Neuronal stem cell (in vitro differentiated cells): ENCODE measurements at regions not wholly inside any gene's neighbourhood (a gene's known extent, or its start where the extent isn't known, plus 50 kb on each side); places are given as distances from the start of the nearest gene placed in this dataset.

Experiments used
- DNase-seq: peaks from one replicate; pipeline ENCODE4 v3.0.0-alpha.2; 2013; ENCODE audit warnings: low spot score
- H2AFZ ChIP-seq: one replicate; pipeline ENCODE4 v1.6.1; 2013; ENCODE audit warnings: mild to moderate bottlenecking, low read length, inconsistent platforms
- H2AK5ac ChIP-seq: 2 replicates; pipeline ENCODE4 v1.6.1; 2013; ENCODE audit warnings: low read depth, mild to moderate bottlenecking, inconsistent platforms, low read length, moderate library complexity, mixed read lengths
- H2BK120ac ChIP-seq: 2 replicates; pipeline ENCODE4 v1.6.1; 2013; ENCODE audit warnings: low read depth, mild to moderate bottlenecking, inconsistent platforms, low read length, moderate library complexity, mixed read lengths
- H2BK12ac ChIP-seq: one replicate; pipeline ENCODE4 v1.6.1; 2013; ENCODE audit warnings: low read length, inconsistent platforms
- H2BK15ac ChIP-seq: 2 replicates; pipeline ENCODE4 v1.6.1; 2013; ENCODE audit warnings: mild to moderate bottlenecking, low read length, inconsistent platforms, mixed read lengths
- H2BK5ac ChIP-seq: one replicate; pipeline ENCODE4 v1.6.1; 2013; ENCODE audit warnings: inconsistent platforms, mild to moderate bottlenecking, low read length, moderate library complexity
- H3K14ac ChIP-seq: one replicate; pipeline ENCODE4 v1.6.1; 2013; ENCODE audit warnings: low read length, inconsistent platforms
- H3K18ac ChIP-seq: 2 replicates; pipeline ENCODE4 v1.6.1; 2013; ENCODE audit warnings: low read length, inconsistent platforms
- H3K23ac ChIP-seq: 2 replicates; pipeline ENCODE4 v1.6.1; 2013; ENCODE audit warnings: low read depth, mild to moderate bottlenecking, mixed read lengths, low read length, inconsistent platforms; ENCODE audit not compliant: poor library complexity
- H3K27ac ChIP-seq: replicated peaks from 3 replicates; pipeline ENCODE4 v1.5.1; 2013; ENCODE audit warnings: low read length, inconsistent platforms
- H3K27me3 ChIP-seq, 3 experiments: 2 replicates each; pipeline ENCODE4 v1.6.1; 2013; ENCODE audit warnings: low read length in 3 of 3, mild to moderate bottlenecking in 2 of 3, inconsistent platforms in 1 of 3, low read depth in 1 of 3, mixed read lengths in 1 of 3, moderate library complexity in 1 of 3; ENCODE audit not compliant: control insufficient read depth in 3 of 3, insufficient read depth in 3 of 3
- H3K36me3 ChIP-seq, 2 donors: replicated peaks in 1 of 2; 2 replicates each; pipeline ENCODE4 v1.6.1; 2013; ENCODE audit warnings: low read length in 2 of 2; ENCODE audit not compliant: control insufficient read depth in 2 of 2, insufficient read depth in 2 of 2
- H3K4ac ChIP-seq: 2 replicates; pipeline ENCODE4 v1.6.1; 2013; ENCODE audit warnings: inconsistent platforms, mild to moderate bottlenecking, low read length, moderate library complexity
- H3K4me1 ChIP-seq, 2 donors: 1 replicate in 1 of 2; 2 replicates in 1 of 2; pipeline ENCODE4 v1.6.1; 2013; ENCODE audit warnings: low read length in 2 of 2, low read depth in 1 of 2; ENCODE audit not compliant: control insufficient read depth in 2 of 2, insufficient read depth in 1 of 2
- H3K4me2 ChIP-seq: one replicate; pipeline ENCODE4 v1.6.1; 2013; ENCODE audit warnings: mild to moderate bottlenecking, low read length, inconsistent platforms; ENCODE audit not compliant: insufficient read depth, poor library complexity, severe bottlenecking
- H3K4me3 ChIP-seq, 2 donors: 2 replicates each; pipeline ENCODE4 v1.5.1; 2013; ENCODE audit warnings: low read length in 2 of 2, mild to moderate bottlenecking in 2 of 2, inconsistent platforms in 1 of 2, moderate library complexity in 1 of 2
- H3K79me1 ChIP-seq: one replicate; pipeline ENCODE4 v1.6.1; 2013; ENCODE audit warnings: low read depth, mild to moderate bottlenecking, inconsistent platforms, low read length, moderate library complexity
- H3K9ac ChIP-seq: one replicate; pipeline ENCODE4 v1.6.1; 2013; ENCODE audit warnings: mild to moderate bottlenecking, low read depth, low read length, inconsistent platforms; ENCODE audit not compliant: poor library complexity
- H3K9me3 ChIP-seq, 2 donors: replicated peaks in 1 of 2; 2 replicates each; pipeline versions ENCODE3 to v1.6.1; 2013; ENCODE audit warnings: low read length in 2 of 2, mild to moderate bottlenecking in 2 of 2, inconsistent platforms in 1 of 2, low read depth in 1 of 2, mixed read lengths in 1 of 2, moderate library complexity in 1 of 2; ENCODE audit not compliant: control insufficient read depth in 2 of 2, insufficient read depth in 1 of 2
- H4K8ac ChIP-seq: one replicate; pipeline ENCODE4 v1.6.1; 2013; ENCODE audit warnings: low read depth, mild to moderate bottlenecking, inconsistent platforms, low read length, moderate library complexity
- H4K91ac ChIP-seq: one replicate; pipeline ENCODE4 v1.6.1; 2013; ENCODE audit warnings: low read length, low read depth, mild to moderate bottlenecking, inconsistent platforms; ENCODE audit not compliant: poor library complexity
- WGBS, 2 donors: extraction: QIAGEN DNeasy Blood & Tissue Kit; methylation state at CpG; one replicate each; pipeline ENCODE4 v1.1.7; 2013; ENCODE audit warnings: missing lambda C conversion rate in 2 of 2, mixed read lengths in 1 of 2; ENCODE audit not compliant: insufficient read length in 2 of 2, insufficient replicate concordance in 1 of 2; ENCODE audit errors: extremely low coverage in 2 of 2; 5-methylcytosine and 5-hydroxymethylcytosine counted together

GRCh38 chr1:232225336-232226131 lies 404.4 kb downstream of the SIPA1L2 start:
- Histone ChIP-seq H3K79me1 (no peaks in the 10 kb centered on the region), H3K9ac (no peak overlapping the region), H3K14ac (no peak overlapping the region), H4K91ac (no peak overlapping the region), H3K4ac (no peak overlapping the region), H3K36me3 (no peaks in the 10 kb centered on the region), H3K4me2 (no peak overlapping the region), H3K27ac (no peak overlapping the region), H3K23ac (no peak overlapping the region), H3K9me3 (no peaks in the 10 kb centered on the region), H3K4me1 (peaks cover 15 to 22% of the 10 kb centered on the region in 2 donors), H2BK12ac (no peak overlapping the region), H2BK15ac (no peak overlapping the region), H3K27me3 (no peaks in the 10 kb centered on the region), H2AFZ (peak overlapping the region; percentile 85), H4K8ac (no peak overlapping the region), H2AK5ac (no peak overlapping the region), H3K18ac (no peak overlapping the region), H3K4me3 (no peak overlapping the region), H2BK5ac (no peak overlapping the region), H2BK120ac (no peak overlapping the region)
- no peak for DNase-seq
- no CpG with 5 or more reads among the region's 13 CpGs for WGBS, 2 donors

GRCh38 chr1:232223887-232224286 lies 406.0 kb downstream of the SIPA1L2 start:
- H3K79me1 ChIP-seq, result no peaks in the 10 kb centered on the region
- H3K14ac ChIP-seq, result no peak overlapping the region
- H3K4me3 ChIP-seq, result no peak overlapping the region
- no peak overlapping the region for H3K9ac ChIP-seq
- no peaks in the 10 kb centered on the region for H3K9me3 ChIP-seq
- H4K8ac ChIP-seq, result no peak overlapping the region
- H3K27me3 ChIP-seq, result no peaks in the 10 kb centered on the region
- H3K23ac ChIP-seq, result no peak overlapping the region
- no peak overlapping the region for H2BK5ac ChIP-seq
- H2BK12ac ChIP-seq, result no peak overlapping the region
- no peak overlapping the region for H3K18ac ChIP-seq
- peaks cover 15 to 22% of the 10 kb centered on the region in 2 donors for H3K4me1 ChIP-seq
- H3K4me2 ChIP-seq, result no peak overlapping the region
- no peak overlapping the region for H3K27ac ChIP-seq
- no CpG with 5 or more reads among the region's 7 CpGs for WGBS, 2 donors
- H3K4ac ChIP-seq, result no peak overlapping the region
- H2AFZ ChIP-seq, result no peak overlapping the region
- no peak overlapping the region for H2BK120ac ChIP-seq
- no peak for DNase-seq
- H3K36me3 ChIP-seq, result no peaks in the 10 kb centered on the region
- H2AK5ac ChIP-seq, result peak overlapping the region; percentile 2
- H2BK15ac ChIP-seq, result no peak overlapping the region
- H4K91ac ChIP-seq, result no peak overlapping the region

- H3K4me2 ChIP-seq, result no peak overlapping the region
- no CpG with 5 or more reads among the region's 2 CpGs for WGBS, 2 donors
- H3K27me3 ChIP-seq, result no peaks in the 10 kb centered on the region
- no peak overlapping the region for H3K23ac ChIP-seq
- H3K18ac ChIP-seq, result no peak overlapping the region
- DNase-seq, result no peak
- peaks cover 15 to 22% of the 10 kb centered on the region in 2 donors for H3K4me1 ChIP-seq
- no peak overlapping the region for H3K14ac ChIP-seq
- H3K4me3 ChIP-seq, result no peak overlapping the region
- H3K9me3 ChIP-seq, result no peaks in the 10 kb centered on the region
- no peak overlapping the region for H2BK12ac ChIP-seq
- no peak overlapping the region for H4K8ac ChIP-seq
- H2BK120ac ChIP-seq, result no peak overlapping the region
- H2BK15ac ChIP-seq, result no peak overlapping the region
- no peak overlapping the region for H3K27ac ChIP-seq
- H3K9ac ChIP-seq, result no peak overlapping the region
- H2BK5ac ChIP-seq, result no peak overlapping the region
- no peak overlapping the region for H4K91ac ChIP-seq
- no peak overlapping the region for H2AK5ac ChIP-seq
- no peak overlapping the region for H3K4ac ChIP-seq
- no peaks in the 10 kb centered on the region for H3K36me3 ChIP-seq
- H3K79me1 ChIP-seq, result no peaks in the 10 kb centered on the region
- no peak overlapping the region for H2AFZ ChIP-seq
These were observed 406.7 kb downstream of the SIPA1L2 start for GRCh38 chr1:232223183-232223708.

GRCh38 chr1:232222614-232223013 lies 407.3 kb downstream of the SIPA1L2 start:
- Histone ChIP-seq H4K91ac (no peak overlapping the region), H2AFZ (no peak overlapping the region), H3K9ac (no peak overlapping the region), H4K8ac (no peak overlapping the region), H2BK120ac (no peak overlapping the region), H3K79me1 (no peaks in the 10 kb centered on the region), H2BK15ac (no peak overlapping the region), H3K14ac (no peak overlapping the region), H3K4me3 (no peak overlapping the region), H3K9me3 (no peaks in the 10 kb centered on the region), H2AK5ac (no peak overlapping the region), H2BK5ac (no peak overlapping the region), H2BK12ac (no peak overlapping the region), H3K4me1 (peaks cover 15 to 19% of the 10 kb centered on the region in 2 donors), H3K18ac (no peak overlapping the region), H3K23ac (no peak overlapping the region), H3K36me3 (no peaks in the 10 kb centered on the region), H3K27ac (no peak overlapping the region), H3K4ac (no peak overlapping the region), H3K27me3 (no peaks in the 10 kb centered on the region), H3K4me2 (no peak overlapping the region)
- no CpG with 5 or more reads among the region's 4 CpGs for WGBS, 2 donors
- DNase-seq, result no peak
